Liver (tissue), 3 donors: ENCODE measurements at regions not wholly inside any gene's neighbourhood (a gene's known extent, or its start where the extent isn't known, plus 50 kb on each side); places are given as distances from the start of the nearest gene placed in this dataset.

Source experiments
- EGR1 ChIP-seq, 2 donors: IDR thresholded peaks; 2 replicates each; pipeline ENCODE4 v1.6.1; 2016 to 2018; ENCODE audit warnings: antibody characterized with exemption in 2 of 2, low read depth in 2 of 2
- RXRA ChIP-seq, 2 donors: IDR thresholded peaks; 2 replicates each; pipeline ENCODE4 v1.6.1; 2017 to 2018; ENCODE audit warnings: antibody characterized with exemption in 2 of 2, mild to moderate bottlenecking in 1 of 2
- TF ChIP-seq, protein P1 (sequence below): IDR thresholded peaks from 2 replicates; pipeline ENCODE4 v1.6.1; 2016; ENCODE audit warnings: antibody characterized with exemption, mild to moderate bottlenecking
- TF ChIP-seq, protein P2 (sequence below): fragments of 150-350 bp; IDR thresholded peaks from 2 replicates; pipeline ENCODE4 v1.5.1; 2017; ENCODE audit warnings: improper control_type of control experiment, low read depth, low read length; ENCODE audit not compliant: missing input control
- donor health status: healthy.
- donor health status: healthy.

DNA sequence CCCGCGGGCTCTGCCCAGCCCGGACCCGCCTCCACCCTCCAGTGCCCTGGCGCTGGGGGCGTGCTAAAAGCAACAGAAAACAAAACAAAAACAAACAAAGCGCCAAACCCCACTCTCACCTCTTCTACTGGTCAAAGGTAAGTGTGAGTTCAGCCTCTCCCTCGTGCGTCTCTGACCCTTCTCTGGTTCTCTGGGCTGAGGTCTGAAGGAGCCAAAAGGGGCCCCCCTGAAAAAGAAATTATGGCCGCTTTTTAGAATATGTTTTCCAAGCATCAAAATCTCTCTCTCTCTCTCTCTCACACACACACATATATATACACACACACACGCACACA lies 133.5 kb upstream of the DPYD start:
- TF ChIP-seq, protein P1, sequence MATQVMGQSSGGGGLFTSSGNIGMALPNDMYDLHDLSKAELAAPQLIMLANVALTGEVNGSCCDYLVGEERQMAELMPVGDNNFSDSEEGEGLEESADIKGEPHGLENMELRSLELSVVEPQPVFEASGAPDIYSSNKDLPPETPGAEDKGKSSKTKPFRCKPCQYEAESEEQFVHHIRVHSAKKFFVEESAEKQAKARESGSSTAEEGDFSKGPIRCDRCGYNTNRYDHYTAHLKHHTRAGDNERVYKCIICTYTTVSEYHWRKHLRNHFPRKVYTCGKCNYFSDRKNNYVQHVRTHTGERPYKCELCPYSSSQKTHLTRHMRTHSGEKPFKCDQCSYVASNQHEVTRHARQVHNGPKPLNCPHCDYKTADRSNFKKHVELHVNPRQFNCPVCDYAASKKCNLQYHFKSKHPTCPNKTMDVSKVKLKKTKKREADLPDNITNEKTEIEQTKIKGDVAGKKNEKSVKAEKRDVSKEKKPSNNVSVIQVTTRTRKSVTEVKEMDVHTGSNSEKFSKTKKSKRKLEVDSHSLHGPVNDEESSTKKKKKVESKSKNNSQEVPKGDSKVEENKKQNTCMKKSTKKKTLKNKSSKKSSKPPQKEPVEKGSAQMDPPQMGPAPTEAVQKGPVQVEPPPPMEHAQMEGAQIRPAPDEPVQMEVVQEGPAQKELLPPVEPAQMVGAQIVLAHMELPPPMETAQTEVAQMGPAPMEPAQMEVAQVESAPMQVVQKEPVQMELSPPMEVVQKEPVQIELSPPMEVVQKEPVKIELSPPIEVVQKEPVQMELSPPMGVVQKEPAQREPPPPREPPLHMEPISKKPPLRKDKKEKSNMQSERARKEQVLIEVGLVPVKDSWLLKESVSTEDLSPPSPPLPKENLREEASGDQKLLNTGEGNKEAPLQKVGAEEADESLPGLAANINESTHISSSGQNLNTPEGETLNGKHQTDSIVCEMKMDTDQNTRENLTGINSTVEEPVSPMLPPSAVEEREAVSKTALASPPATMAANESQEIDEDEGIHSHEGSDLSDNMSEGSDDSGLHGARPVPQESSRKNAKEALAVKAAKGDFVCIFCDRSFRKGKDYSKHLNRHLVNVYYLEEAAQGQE: no peak
- TF ChIP-seq, protein P2, sequence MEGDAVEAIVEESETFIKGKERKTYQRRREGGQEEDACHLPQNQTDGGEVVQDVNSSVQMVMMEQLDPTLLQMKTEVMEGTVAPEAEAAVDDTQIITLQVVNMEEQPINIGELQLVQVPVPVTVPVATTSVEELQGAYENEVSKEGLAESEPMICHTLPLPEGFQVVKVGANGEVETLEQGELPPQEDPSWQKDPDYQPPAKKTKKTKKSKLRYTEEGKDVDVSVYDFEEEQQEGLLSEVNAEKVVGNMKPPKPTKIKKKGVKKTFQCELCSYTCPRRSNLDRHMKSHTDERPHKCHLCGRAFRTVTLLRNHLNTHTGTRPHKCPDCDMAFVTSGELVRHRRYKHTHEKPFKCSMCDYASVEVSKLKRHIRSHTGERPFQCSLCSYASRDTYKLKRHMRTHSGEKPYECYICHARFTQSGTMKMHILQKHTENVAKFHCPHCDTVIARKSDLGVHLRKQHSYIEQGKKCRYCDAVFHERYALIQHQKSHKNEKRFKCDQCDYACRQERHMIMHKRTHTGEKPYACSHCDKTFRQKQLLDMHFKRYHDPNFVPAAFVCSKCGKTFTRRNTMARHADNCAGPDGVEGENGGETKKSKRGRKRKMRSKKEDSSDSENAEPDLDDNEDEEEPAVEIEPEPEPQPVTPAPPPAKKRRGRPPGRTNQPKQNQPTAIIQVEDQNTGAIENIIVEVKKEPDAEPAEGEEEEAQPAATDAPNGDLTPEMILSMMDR: no peak
- TF ChIP-seq RXRA (IDR thresholded peaks at IDR 0.05) (no peak), EGR1 (IDR thresholded peaks at IDR 0.05; ENCODE audit: low read depth in 2 of 2) (no peak)
